Tibial nerve (tissue), 4 donors: ENCODE measurements at regions not wholly inside any gene's neighbourhood (a gene's known extent, or its start where the extent isn't known, plus 50 kb on each side); places are given as distances from the start of the nearest gene placed in this dataset.

ENCODE experiments used
- DNase-seq, 2 donors: peaks; one replicate each; pipeline ENCODE4 v3.0.0-alpha.2; 2019; ENCODE audit warnings: low spot score in 2 of 2
- H3K27ac ChIP-seq, 4 donors: fragments of 200-600 bp; sonication (generic) in 3 of 4; one replicate each; pipeline ENCODE4 v1.5.1; 2017 to 2019; ENCODE audit warnings: mild to moderate bottlenecking in 1 of 4
- H3K27me3 ChIP-seq, 2 donors: fragments of 200-600 bp; sonication (generic) in 1 of 2; one replicate each; pipeline versions ENCODE4 v1.5.1 to v1.6.0; 2017 to 2019
- H3K36me3 ChIP-seq, 3 donors: fragments of 200-600 bp; sonication (generic); one replicate each; pipeline ENCODE4 v1.5.1; 2018 to 2019
- H3K4me1 ChIP-seq, 4 donors: fragments of 200-600 bp; sonication (generic) in 3 of 4; one replicate each; pipeline ENCODE4 v1.5.1; 2017 to 2019
- H3K4me3 ChIP-seq, 4 donors: fragments of 200-600 bp; sonication (generic) in 3 of 4; one replicate each; pipeline ENCODE4 v1.5.1; 2017 to 2019; ENCODE audit warnings: mild to moderate bottlenecking in 1 of 4, moderate library complexity in 1 of 4
- H3K9me3 ChIP-seq, 4 donors: fragments of 200-600 bp; sonication (generic) in 3 of 4; one replicate each; pipeline ENCODE4 v1.5.1; 2017 to 2019
- CTCF ChIP-seq, 5 experiments: fragments of 200-600 bp in 3 of 5; fragments of 450-650 bp in 2 of 5; sonication (generic) in 3 of 5; IDR thresholded peaks; one replicate each; pipeline ENCODE4 v1.5.1; 2016 to 2019; ENCODE audit warnings: antibody characterized with exemption in 5 of 5, mild to moderate bottlenecking in 3 of 5, moderate library complexity in 2 of 5
- EP300 ChIP-seq, 2 donors: sonication (generic); formaldehyde crosslinking; IDR thresholded peaks; one replicate each; pipeline ENCODE4 v1.6.1; 2017; ENCODE audit warnings: antibody characterized with exemption in 2 of 2, mild to moderate bottlenecking in 1 of 2
- POLR2A ChIP-seq, 2 donors: fragments of 450-650 bp; IDR thresholded peaks; one replicate each; pipeline ENCODE4 v1.6.1; 2017; ENCODE audit warnings: antibody characterized with exemption in 2 of 2, mild to moderate bottlenecking in 2 of 2, moderate library complexity in 2 of 2
- WGBS, 2 donors: methylation state at CpG; one replicate each; pipeline ENCODE4 v1.1.5; 2018; 5-methylcytosine and 5-hydroxymethylcytosine counted together

- no peak for TF ChIP-seq POLR2A (IDR thresholded peaks at IDR 0.05)
- TF ChIP-seq EP300 (IDR thresholded peaks at IDR 0.05), result no peak
- TF ChIP-seq CTCF (IDR thresholded peaks at IDR 0.05), result no peak
- H3K36me3 ChIP-seq, result no peaks in the 10 kb centered on the region
- no peaks in the 10 kb centered on the region for H3K9me3 ChIP-seq
- H3K27ac ChIP-seq, result no peak overlapping the region
- H3K27me3 ChIP-seq, result no peaks in the 10 kb centered on the region
- DNase-seq, result no peak
- no peak overlapping the region for H3K4me3 ChIP-seq
- WGBS, 2 donors, result 86 to 88% methylated on average over 6 of the region's 6 CpGs
- peaks cover 0 to 10% (median 0%) of the 10 kb centered on the region in 4 donors for H3K4me1 ChIP-seq
Observed at GRCh38 chr11:110808248-110808647, 96.0 kb upstream of the ARHGAP20 start.

- no peak overlapping the region for H3K4me3 ChIP-seq
- no peaks in the 10 kb centered on the region for H3K27me3 ChIP-seq
- peaks cover 0 to 9% (median 0%) of the 10 kb centered on the region in 4 donors for H3K4me1 ChIP-seq
- no peak overlapping the region for H3K27ac ChIP-seq
- TF ChIP-seq EP300 (IDR thresholded peaks at IDR 0.05), result no peak
- no peak for TF ChIP-seq CTCF (IDR thresholded peaks at IDR 0.05)
- no peak for TF ChIP-seq POLR2A (IDR thresholded peaks at IDR 0.05)
- DNase-seq, result no peak
- H3K36me3 ChIP-seq, result no peaks in the 10 kb centered on the region
- WGBS, 2 donors, result 75 to 94% methylated on average over 2 of the region's 2 CpGs
- no peaks in the 10 kb centered on the region for H3K9me3 ChIP-seq
Observed at GRCh38 chr11:110807801-110808200, 95.6 kb upstream of the ARHGAP20 start.

- no peak for DNase-seq
- WGBS, 2 donors, result 93 to 100% methylated on average over 1 of the region's 1 CpG
Observed at GRCh38 chr11:110805756-110806155, 93.5 kb upstream of the ARHGAP20 start.

GRCh38 chr11:110802162-110802561 is 89.9 kb upstream of the ARHGAP20 start:
- no peak overlapping the region for H3K4me3 ChIP-seq
- TF ChIP-seq POLR2A (IDR thresholded peaks at IDR 0.05) (no peak), CTCF (IDR thresholded peaks at IDR 0.05) (no peak), EP300 (IDR thresholded peaks at IDR 0.05) (no peak)
- WGBS, 2 donors, result 85 to 97% methylated on average over 2 of the region's 2 CpGs
- no peak overlapping the region for H3K27ac ChIP-seq
- no peak for DNase-seq
- no peaks in the 10 kb centered on the region for H3K36me3 ChIP-seq
- H3K9me3 ChIP-seq, result no peaks in the 10 kb centered on the region
- H3K4me1 ChIP-seq, result no peaks in the 10 kb centered on the region
- H3K27me3 ChIP-seq, result no peaks in the 10 kb centered on the region

More at GRCh38 chr11:110805756-110806155, 93.5 kb upstream of the ARHGAP20 start:
- Histone ChIP-seq H3K36me3 (no peaks in the 10 kb centered on the region), H3K4me1 (no peaks in the 10 kb centered on the region), H3K27me3 (no peaks in the 10 kb centered on the region), H3K9me3 (no peaks in the 10 kb centered on the region), H3K27ac (no peak overlapping the region), H3K4me3 (no peak overlapping the region)
- no peak for TF ChIP-seq EP300 (IDR thresholded peaks at IDR 0.05)

GRCh38 chr11:110801328-110801727 is 89.1 kb upstream of the ARHGAP20 start:
- Histone ChIP-seq H3K4me1 (no peaks in the 10 kb centered on the region), H3K4me3 (no peak overlapping the region), H3K9me3 (no peaks in the 10 kb centered on the region), H3K27ac (no peak overlapping the region), H3K36me3 (no peaks in the 10 kb centered on the region), H3K27me3 (no peaks in the 10 kb centered on the region)
- no peak for DNase-seq
- TF ChIP-seq POLR2A (IDR thresholded peaks at IDR 0.05), result no peak
- no peak for TF ChIP-seq CTCF (IDR thresholded peaks at IDR 0.05)
- TF ChIP-seq EP300 (IDR thresholded peaks at IDR 0.05), result no peak
- WGBS, 2 donors, result 73 to 80% methylated on average over 3 of the region's 3 CpGs
